Neural progenitor cell (in vitro differentiated cells): ENCODE measurements at regions not wholly inside any gene's neighbourhood (a gene's known extent, or its start where the extent isn't known, plus 50 kb on each side); places are given as distances from the start of the nearest gene placed in this dataset.

Experiments
- DNase-seq: peaks from one replicate; pipeline ENCODE4 v3.0.0-alpha.2; 2016; ENCODE audit warnings: low spot score
- H2AFZ ChIP-seq: fragments of 200-600 bp; sonication (generic); replicated peaks from 2 replicates; pipeline ENCODE4 v1.6.1; 2016; ENCODE audit warnings: antibody characterized with exemption
- H3F3A ChIP-seq: fragments of 200-600 bp; sonication (generic); 2 replicates; pipeline ENCODE4 v1.6.1; 2016; ENCODE audit warnings: antibody characterized with exemption, low read depth
- H3K27ac ChIP-seq: fragments of 200-600 bp; sonication (generic); 2 replicates; pipeline ENCODE4 v1.5.1; 2016; ENCODE audit warnings: mild to moderate bottlenecking
- H3K27me3 ChIP-seq: fragments of 200-600 bp; sonication (generic); 2 replicates; pipeline ENCODE4 v1.6.1; 2016; ENCODE audit warnings: mild to moderate bottlenecking, moderate library complexity
- H3K36me3 ChIP-seq: fragments of 200-600 bp; sonication (generic); 2 replicates; pipeline ENCODE4 v1.5.1; 2016
- H3K4me1 ChIP-seq: fragments of 200-600 bp; sonication (generic); 2 replicates; pipeline ENCODE4 v1.6.1; 2016; ENCODE audit warnings: mixed run types
- H3K4me2 ChIP-seq: fragments of 200-600 bp; sonication (generic); 2 replicates; pipeline ENCODE4 v1.6.1; 2016
- H3K4me3 ChIP-seq: fragments of 200-600 bp; sonication (generic); 2 replicates; pipeline ENCODE4 v1.5.1; 2016
- H3K79me2 ChIP-seq: fragments of 200-600 bp; sonication (generic); 2 replicates; pipeline ENCODE4 v1.6.1; 2016; ENCODE audit warnings: low read depth
- H3K9ac ChIP-seq: fragments of 200-600 bp; sonication (generic); 2 replicates; pipeline ENCODE4 v1.6.1; 2016
- H3K9me3 ChIP-seq: fragments of 200-600 bp; sonication (generic); 2 replicates; pipeline ENCODE4 v1.5.1; 2016; ENCODE audit warnings: low read depth
- H4K20me1 ChIP-seq: fragments of 200-600 bp; sonication (generic); 2 replicates; pipeline ENCODE4 v1.6.1; 2016; ENCODE audit warnings: low read depth
- H3K27ac Mint-ChIP-seq: 3 replicates; pipeline ENCODE4 v1.8.0; 2021; ENCODE audit warnings: mixed read lengths
- H3K27me3 Mint-ChIP-seq: 2 replicates; pipeline ENCODE4 v1.8.0; 2022; ENCODE audit warnings: low read depth, mild to moderate bottlenecking, inconsistent platforms, moderate library complexity, mixed read lengths; ENCODE audit not compliant: insufficient read depth
- H3K36me3 Mint-ChIP-seq: 3 replicates; pipeline ENCODE4 v1.8.0; 2021; ENCODE audit warnings: mixed read lengths
- H3K4me1 Mint-ChIP-seq: 3 replicates; pipeline ENCODE4 v1.8.0; 2021; ENCODE audit warnings: mixed read lengths
- H3K4me3 Mint-ChIP-seq: 3 replicates; pipeline ENCODE4 v1.8.0; 2021; ENCODE audit warnings: mild to moderate bottlenecking, moderate library complexity, mixed read lengths
- H3K9me3 Mint-ChIP-seq: 3 replicates; pipeline ENCODE4 v1.8.0; 2020; ENCODE audit warnings: mixed read lengths
- CTCF ChIP-seq: fragments of 200-600 bp; sonication (generic); IDR thresholded peaks from 2 replicates; pipeline ENCODE4 v1.5.1; 2017; ENCODE audit warnings: antibody characterized with exemption, mild to moderate bottlenecking
- EZH2 ChIP-seq: fragments of 200-600 bp; sonication (generic); IDR thresholded peaks from 2 replicates; pipeline ENCODE4 v1.6.1; 2017; ENCODE audit warnings: antibody characterized with exemption, mild to moderate bottlenecking, moderate library complexity
- EZH2phosphoT487 ChIP-seq: fragments of 200-600 bp; sonication (generic); IDR thresholded peaks from 2 replicates; pipeline ENCODE4 v1.6.1; 2017; ENCODE audit warnings: antibody characterized with exemption

- Histone ChIP-seq H4K20me1 (no peaks in the 10 kb centered on the region), H3K4me3 (no peak overlapping the region), H3K9me3 (no peaks in the 10 kb centered on the region), H3K9ac (no peak overlapping the region), H2AFZ (no peak overlapping the region), H3K27me3 (no peaks in the 10 kb centered on the region), H3K27ac (no peak overlapping the region), H3F3A (no peaks in the 10 kb centered on the region), H3K36me3 (no peaks in the 10 kb centered on the region), H3K4me2 (no peak overlapping the region), H3K4me1 (no peaks in the 10 kb centered on the region), H3K79me2 (no peaks in the 10 kb centered on the region)
- H3K27ac Mint-ChIP-seq: no peak overlapping the region
- TF ChIP-seq EZH2phosphoT487: no peak
- no peak for TF ChIP-seq CTCF
- no peak for TF ChIP-seq EZH2
- H3K36me3 Mint-ChIP-seq: no peaks in the 10 kb centered on the region
- H3K4me3 Mint-ChIP-seq: no peak overlapping the region
- no peaks in the 10 kb centered on the region for H3K4me1 Mint-ChIP-seq
- H3K9me3 Mint-ChIP-seq: no peaks in the 10 kb centered on the region
- H3K27me3 Mint-ChIP-seq: peaks cover 3% of the 10 kb centered on the region
- DNase-seq: no peak
These were observed 1204.2 kb downstream of the SLITRK1 start for GRCh38 chr13:82678052-82678451.

- Histone ChIP-seq H3K4me2 (no peak overlapping the region), H3K4me3 (no peak overlapping the region), H4K20me1 (no peaks in the 10 kb centered on the region), H2AFZ (no peak overlapping the region), H3K27me3 (no peaks in the 10 kb centered on the region), H3K4me1 (no peaks in the 10 kb centered on the region), H3K27ac (no peak overlapping the region), H3F3A (no peaks in the 10 kb centered on the region), H3K9me3 (no peaks in the 10 kb centered on the region), H3K36me3 (no peaks in the 10 kb centered on the region), H3K79me2 (no peaks in the 10 kb centered on the region), H3K9ac (no peak overlapping the region)
- no peak for DNase-seq
- Mint-ChIP-seq H3K9me3 (no peaks in the 10 kb centered on the region), H3K27ac (no peak overlapping the region), H3K27me3 (peaks cover 3% of the 10 kb centered on the region), H3K4me3 (no peak overlapping the region), H3K4me1 (no peaks in the 10 kb centered on the region), H3K36me3 (no peaks in the 10 kb centered on the region)
- TF ChIP-seq EZH2phosphoT487 (no peak), EZH2 (no peak), CTCF (no peak)
These were observed 1207.2 kb downstream of the SLITRK1 start for GRCh38 chr13:82675024-82675423.

- H3K4me1 Mint-ChIP-seq: no peaks in the 10 kb centered on the region
- Histone ChIP-seq H3K79me2 (no peaks in the 10 kb centered on the region), H3K27me3 (no peaks in the 10 kb centered on the region), H3K4me1 (no peaks in the 10 kb centered on the region), H3K4me3 (no peak overlapping the region), H3K4me2 (no peak overlapping the region), H3K36me3 (no peaks in the 10 kb centered on the region), H3K9ac (no peak overlapping the region), H3K9me3 (no peaks in the 10 kb centered on the region), H3F3A (no peaks in the 10 kb centered on the region), H3K27ac (no peak overlapping the region), H2AFZ (no peak overlapping the region), H4K20me1 (no peaks in the 10 kb centered on the region)
- H3K4me3 Mint-ChIP-seq: no peak overlapping the region
- DNase-seq: no peak
- peaks cover 3% of the 10 kb centered on the region for H3K27me3 Mint-ChIP-seq
- TF ChIP-seq EZH2phosphoT487 (no peak), CTCF (no peak), EZH2 (no peak)
- no peaks in the 10 kb centered on the region for H3K9me3 Mint-ChIP-seq
- no peak overlapping the region for H3K27ac Mint-ChIP-seq
- H3K36me3 Mint-ChIP-seq: no peaks in the 10 kb centered on the region
These were observed 1207.7 kb downstream of the SLITRK1 start for GRCh38 chr13:82674546-82674945.

GRCh38 chr13:82672248-82672647 is 1210.0 kb downstream of the SLITRK1 start:
- H3K79me2 ChIP-seq: no peaks in the 10 kb centered on the region

More at GRCh38 chr13:82672248-82672647, 1210.0 kb downstream of the SLITRK1 start:
- DNase-seq: no peak
- Histone ChIP-seq H3K27ac (no peak overlapping the region), H3K36me3 (no peaks in the 10 kb centered on the region), H4K20me1 (no peaks in the 10 kb centered on the region), H3K4me1 (no peaks in the 10 kb centered on the region), H3K4me2 (no peak overlapping the region), H3K4me3 (no peak overlapping the region), H3K9me3 (no peaks in the 10 kb centered on the region), H3K27me3 (no peaks in the 10 kb centered on the region), H3K9ac (no peak overlapping the region), H2AFZ (no peak overlapping the region), H3F3A (no peaks in the 10 kb centered on the region)
- H3K27me3 Mint-ChIP-seq: peaks cover 3% of the 10 kb centered on the region
- no peak overlapping the region for H3K4me3 Mint-ChIP-seq
- no peak for TF ChIP-seq CTCF
- no peak for TF ChIP-seq EZH2
- TF ChIP-seq EZH2phosphoT487: no peak
- H3K9me3 Mint-ChIP-seq: no peaks in the 10 kb centered on the region
- no peaks in the 10 kb centered on the region for H3K36me3 Mint-ChIP-seq
- H3K4me1 Mint-ChIP-seq: no peaks in the 10 kb centered on the region
- no peak overlapping the region for H3K27ac Mint-ChIP-seq
